Left forelimb (tissue), 1 donor: ENCODE measurements at regions not wholly inside any gene's neighbourhood (a gene's known extent, or its start where the extent isn't known, plus 50 kb on each side); places are given as distances from the start of the nearest gene placed in this dataset.
A peak's percentile ranks its signal among the peaks of the same experiment; 100 is the strongest.

Experiments used
- DNase-seq: peaks from one replicate; pipeline ENCODE4 v3.0.0-alpha.2; 2018; ENCODE audit warnings: low spot score

DNA sequence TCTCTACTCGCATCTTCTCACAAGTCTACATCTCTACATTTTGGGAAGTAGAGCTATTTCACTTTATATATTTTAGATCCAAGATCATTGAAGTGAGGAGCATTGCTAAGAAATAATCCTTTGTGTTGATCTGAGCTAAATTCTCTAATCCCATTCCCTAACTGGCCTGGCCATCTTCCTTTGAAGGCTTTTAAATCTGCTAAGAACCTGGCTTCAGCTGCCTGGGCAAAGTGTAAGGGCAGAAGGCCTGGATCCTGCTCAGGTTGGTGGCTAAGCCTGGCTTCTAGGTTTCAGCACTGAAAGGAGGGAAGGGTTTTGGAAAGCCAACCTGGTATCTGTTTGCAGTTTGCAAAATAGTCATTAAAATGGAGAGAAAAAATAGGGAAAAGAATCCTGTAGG is 167.6 kb downstream of the BRINP2 start:
- no peak for DNase-seq

DNA sequence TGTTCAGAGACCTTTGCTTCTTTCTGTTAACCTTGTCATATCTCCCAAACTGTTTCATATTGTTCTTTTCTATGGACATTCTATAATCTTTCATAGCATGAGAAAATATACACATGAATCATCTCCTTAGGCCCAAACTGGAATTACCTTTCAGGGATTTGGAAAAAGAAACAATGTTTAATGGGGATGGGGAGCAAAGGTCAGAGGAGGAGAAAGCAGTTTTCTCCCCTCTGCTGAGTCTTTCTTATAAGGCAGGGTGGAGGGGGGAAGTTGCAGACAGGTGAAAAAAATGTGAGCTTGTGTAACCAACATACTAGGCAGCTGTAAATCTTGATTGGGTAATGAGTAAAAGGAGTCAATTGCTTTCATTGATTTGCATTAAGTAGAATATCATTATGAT is 164.1 kb downstream of the BRINP2 start:
- DNase-seq = no peak

DNA sequence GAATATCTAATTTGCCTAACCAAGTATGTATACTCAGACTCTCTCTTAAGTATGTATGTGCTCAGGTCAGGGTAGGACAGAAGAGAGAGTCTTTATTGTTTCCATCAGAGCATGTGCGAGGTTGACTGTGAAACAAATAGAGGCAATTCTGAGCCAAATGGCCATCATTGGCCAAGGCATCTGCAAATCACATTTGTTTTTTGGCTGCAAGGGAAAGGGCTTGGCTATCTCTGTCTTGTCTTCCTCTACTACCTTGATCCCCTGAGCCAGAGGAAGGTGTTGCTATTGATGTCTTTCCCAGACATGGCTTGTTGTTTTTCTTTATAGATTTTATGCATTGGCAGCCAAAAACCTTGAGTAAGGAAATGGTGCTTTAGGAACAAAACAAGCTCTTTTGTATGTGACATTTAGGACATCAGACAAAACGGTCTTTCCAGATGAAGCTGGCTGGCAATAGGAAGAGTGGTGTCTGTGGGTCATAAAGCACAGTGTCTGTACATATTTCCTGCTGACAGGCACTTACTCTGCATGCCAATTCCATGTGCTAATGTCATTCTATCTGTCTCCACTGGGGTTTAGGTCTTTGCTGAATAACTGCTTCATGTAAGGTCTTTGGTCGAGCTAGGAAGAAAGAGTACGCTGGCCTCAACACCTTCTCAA is 163.3 kb downstream of the BRINP2 start:
- peak; percentile 71 for DNase-seq
